ENCODE measurements at regions not wholly inside any gene's neighbourhood (a gene's known extent, or its start where the extent isn't known, plus 50 kb on each side); places are given as distances from the start of the nearest gene placed in this dataset.

DNA sequence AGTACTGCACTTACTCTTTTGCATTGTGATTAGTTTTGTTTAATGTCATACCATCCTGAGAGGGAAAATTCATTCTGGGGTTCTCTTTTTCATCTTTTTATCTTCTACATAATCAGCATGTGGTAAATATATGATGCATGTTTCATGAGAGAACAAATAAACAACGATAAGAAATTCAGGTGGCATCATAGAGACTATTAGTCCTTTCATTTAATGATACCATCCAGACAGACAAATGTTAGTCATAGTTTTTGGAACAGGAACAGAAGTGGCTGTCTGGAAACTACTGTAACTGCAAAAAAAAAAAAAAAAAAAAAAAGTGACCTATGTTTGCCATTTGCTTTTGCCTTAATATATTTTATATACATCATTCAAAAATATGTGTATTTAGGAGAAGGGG, 761.0 kb downstream of the EPHA4 start:
- TF ChIP-seq, protein P1, sequence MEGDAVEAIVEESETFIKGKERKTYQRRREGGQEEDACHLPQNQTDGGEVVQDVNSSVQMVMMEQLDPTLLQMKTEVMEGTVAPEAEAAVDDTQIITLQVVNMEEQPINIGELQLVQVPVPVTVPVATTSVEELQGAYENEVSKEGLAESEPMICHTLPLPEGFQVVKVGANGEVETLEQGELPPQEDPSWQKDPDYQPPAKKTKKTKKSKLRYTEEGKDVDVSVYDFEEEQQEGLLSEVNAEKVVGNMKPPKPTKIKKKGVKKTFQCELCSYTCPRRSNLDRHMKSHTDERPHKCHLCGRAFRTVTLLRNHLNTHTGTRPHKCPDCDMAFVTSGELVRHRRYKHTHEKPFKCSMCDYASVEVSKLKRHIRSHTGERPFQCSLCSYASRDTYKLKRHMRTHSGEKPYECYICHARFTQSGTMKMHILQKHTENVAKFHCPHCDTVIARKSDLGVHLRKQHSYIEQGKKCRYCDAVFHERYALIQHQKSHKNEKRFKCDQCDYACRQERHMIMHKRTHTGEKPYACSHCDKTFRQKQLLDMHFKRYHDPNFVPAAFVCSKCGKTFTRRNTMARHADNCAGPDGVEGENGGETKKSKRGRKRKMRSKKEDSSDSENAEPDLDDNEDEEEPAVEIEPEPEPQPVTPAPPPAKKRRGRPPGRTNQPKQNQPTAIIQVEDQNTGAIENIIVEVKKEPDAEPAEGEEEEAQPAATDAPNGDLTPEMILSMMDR (IDR thresholded peaks at IDR 0.05) = no peak
- TF ChIP-seq POLR2A (IDR thresholded peaks at IDR 0.05) = no peak

All from body of pancreas (tissue), 4 donors.